Testis (tissue), 2 donors: ENCODE measurements at regions not wholly inside any gene's neighbourhood (a gene's known extent, or its start where the extent isn't known, plus 50 kb on each side); places are given as distances from the start of the nearest gene placed in this dataset.
"Not testable (repeated sequence)": the region's sequence is repeated elsewhere in the genome, so short reads cannot be mapped to it uniquely, and the experiment has no call there.

Experiments used
- DNase-seq: peaks from one replicate; pipeline ENCODE4 v3.0.0-alpha.2; 2019
- H3K27ac ChIP-seq, 2 donors: fragments of 200-600 bp; sonication (generic); one replicate each; pipeline ENCODE4 v1.5.1; 2019
- H3K27me3 ChIP-seq: fragments of 200-600 bp; sonication (generic); one replicate; pipeline ENCODE4 v1.5.1; 2019
- H3K36me3 ChIP-seq: fragments of 200-600 bp; sonication (generic); one replicate; pipeline ENCODE4 v1.5.1; 2017; ENCODE audit warnings: low read depth; ENCODE audit errors: missing control alignments
- H3K4me1 ChIP-seq: fragments of 200-600 bp; sonication (generic); one replicate; pipeline ENCODE4 v1.5.1; 2019
- H3K4me3 ChIP-seq, 2 donors: fragments of 200-600 bp; sonication (generic); one replicate each; pipeline ENCODE4 v1.5.1; 2017 to 2019
- H3K9me3 ChIP-seq: fragments of 200-600 bp; sonication (generic); one replicate; pipeline ENCODE4 v1.5.1; 2017
- CTCF ChIP-seq, 3 experiments: fragments of 450-650 bp in 2 of 3; fragments of 200-600 bp in 1 of 3; sonication (generic) in 1 of 3; IDR thresholded peaks; one replicate each; pipeline ENCODE4 v1.5.1; 2016 to 2019; ENCODE audit warnings: antibody characterized with exemption in 3 of 3, mild to moderate bottlenecking in 2 of 3, moderate library complexity in 1 of 3
- POLR2A ChIP-seq: fragments of 450-650 bp; IDR thresholded peaks from one replicate; pipeline ENCODE4 v1.6.1; 2017; ENCODE audit warnings: antibody characterized with exemption, mild to moderate bottlenecking, moderate library complexity
- WGBS, 2 donors: methylation state at CpG; one replicate each; pipeline ENCODE4 v1.1.5; 2018; 5-methylcytosine and 5-hydroxymethylcytosine counted together
- intact Hi-C: fragments of 100-400 bp; cut with DNase I; formaldehyde crosslinking; loops from one replicate; pipeline ENCODE4 v1.15.1; 2023; ENCODE audit warnings: low total_unique reads

GRCh38 chr4:64712590-64712989 is 303.3 kb upstream of the TECRL start:
- intact Hi-C loops = no loop called here

GRCh38 chr4:64705989-64706388 is 296.7 kb upstream of the TECRL start:
- Histone ChIP-seq H3K4me1 (no peaks in the 10 kb centered on the region), H3K4me3 (no peak overlapping the region), H3K9me3 (no peaks in the 10 kb centered on the region), H3K36me3 (no peaks in the 10 kb centered on the region), H3K27me3 (no peaks in the 10 kb centered on the region), H3K27ac (no peak overlapping the region)
- TF ChIP-seq POLR2A = no peak
- TF ChIP-seq CTCF (IDR thresholded peaks at IDR 0.05) = no peak
- DNase-seq = no peak
- intact Hi-C loops = no loop called here
- 83 to 87% methylated on average over 3 of the region's 3 CpGs for WGBS, 2 donors

More at GRCh38 chr4:64712590-64712989, 303.3 kb upstream of the TECRL start:
- no peaks in the 10 kb centered on the region for H3K9me3 ChIP-seq
- 72 to 77% methylated on average over 8 of the region's 8 CpGs for WGBS, 2 donors
- H3K4me1 ChIP-seq = no peaks in the 10 kb centered on the region
- H3K36me3 ChIP-seq = no peaks in the 10 kb centered on the region
- no peak overlapping the region for H3K27ac ChIP-seq
- no peak overlapping the region for H3K4me3 ChIP-seq
- TF ChIP-seq CTCF (IDR thresholded peaks at IDR 0.05) (no peak), POLR2A (no peak)
- no peak for DNase-seq
- H3K27me3 ChIP-seq = no peaks in the 10 kb centered on the region

GRCh38 chr4:64698171-64698570 is 288.9 kb upstream of the TECRL start:
- no peak for DNase-seq
- TF ChIP-seq POLR2A = no peak
- TF ChIP-seq CTCF (IDR thresholded peaks at IDR 0.05) = no peak
- Histone ChIP-seq H3K27me3 (no peaks in the 10 kb centered on the region), H3K36me3 (no peaks in the 10 kb centered on the region), H3K4me3 (no peak overlapping the region), H3K4me1 (no peaks in the 10 kb centered on the region), H3K27ac (no peak overlapping the region), H3K9me3 (no peaks in the 10 kb centered on the region)
- 82 to 84% methylated on average over 2 of the region's 2 CpGs for WGBS, 2 donors
- intact Hi-C loops = no loop called here

- TF ChIP-seq POLR2A (no peak), CTCF (IDR thresholded peaks at IDR 0.05) (no peak)
- DNase-seq = no peak
- Histone ChIP-seq H3K36me3 (no peaks in the 10 kb centered on the region), H3K9me3 (no peaks in the 10 kb centered on the region), H3K4me3 (no peak overlapping the region), H3K27me3 (no peaks in the 10 kb centered on the region), H3K27ac (no peak overlapping the region), H3K4me1 (no peaks in the 10 kb centered on the region)
- 59 to 80% methylated on average over 4 of the region's 4 CpGs for WGBS, 2 donors
- intact Hi-C loops = no loop called here
Observed at GRCh38 chr4:64682946-64683345, 273.7 kb upstream of the TECRL start.

GRCh38 chr4:64682481-64682880 is 273.2 kb upstream of the TECRL start:
- TF ChIP-seq POLR2A (no peak), CTCF (IDR thresholded peaks at IDR 0.05) (no peak)
- 80 to 82% methylated on average over 4 of the region's 4 CpGs for WGBS, 2 donors
- Histone ChIP-seq H3K4me3 (no peak overlapping the region), H3K4me1 (no peaks in the 10 kb centered on the region), H3K27me3 (no peaks in the 10 kb centered on the region), H3K27ac (no peak overlapping the region), H3K9me3 (no peaks in the 10 kb centered on the region), H3K36me3 (no peaks in the 10 kb centered on the region)
- intact Hi-C loops = no loop called here
- no peak for DNase-seq

- H3K9me3 ChIP-seq, DNase-seq, H3K27ac ChIP-seq, H3K27me3 ChIP-seq, H3K4me3 ChIP-seq, H3K4me1 ChIP-seq, H3K36me3 ChIP-seq, intact Hi-C loops: not testable (repeated sequence)
- 76 to 94% methylated on average over 2 of the region's 2 CpGs for WGBS, 2 donors
Observed at GRCh38 chr4:64673121-64673520, 263.9 kb upstream of the TECRL start.
